ENCODE measurements at regions not wholly inside any gene's neighbourhood (a gene's known extent, or its start where the extent isn't known, plus 50 kb on each side); places are given as distances from the start of the nearest gene placed in this dataset.
A peak's percentile ranks its signal among the peaks of the same experiment; 100 is the strongest.

- DNase-seq = no peak
These were observed 534.7 kb downstream of the ANKRD50 start for GRCh38 chr4:124177647-124178425.

GRCh38 chr4:124178449-124179021 is 534.0 kb downstream of the ANKRD50 start:
- DNase-seq = no peak

DNA sequence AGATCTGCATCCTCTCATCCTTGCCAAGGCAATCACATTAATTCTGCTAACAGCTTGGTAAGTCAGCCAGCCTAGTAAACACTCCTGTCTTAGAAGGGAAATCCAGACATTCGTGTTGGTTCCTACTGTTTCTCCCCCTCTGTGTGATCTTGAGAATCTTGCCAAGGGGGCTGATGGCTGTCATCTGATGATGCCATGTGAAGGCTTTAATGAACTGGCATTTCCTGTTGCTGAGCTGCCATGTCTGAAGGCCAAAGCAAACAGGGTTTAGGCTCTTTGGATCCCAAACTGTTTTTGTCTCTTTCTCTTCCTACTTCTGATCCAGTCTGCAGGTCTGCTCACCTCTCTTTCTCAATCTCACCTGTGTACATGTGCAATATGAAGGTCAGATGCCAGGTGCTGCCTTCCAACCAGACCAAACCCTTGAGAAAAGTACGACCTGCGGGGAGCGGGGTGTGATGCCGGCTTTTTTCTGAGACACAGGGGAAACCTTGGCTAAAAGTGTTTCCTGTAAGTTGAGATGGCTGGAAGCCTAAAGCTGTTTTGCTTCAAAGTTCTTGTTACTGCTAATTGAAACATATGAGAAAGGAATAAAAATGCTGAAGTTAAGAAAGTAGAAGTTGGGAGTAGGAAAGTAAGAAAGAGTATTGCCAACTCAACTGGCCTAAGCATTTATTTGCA is 532.9 kb downstream of the ANKRD50 start:
- no peak for DNase-seq

GRCh38 chr4:124181039-124181438 is 531.5 kb downstream of the ANKRD50 start:
- no peak for DNase-seq

GRCh38 chr4:124183231-124183630 is 529.3 kb downstream of the ANKRD50 start:
- DNase-seq = no peak

DNA sequence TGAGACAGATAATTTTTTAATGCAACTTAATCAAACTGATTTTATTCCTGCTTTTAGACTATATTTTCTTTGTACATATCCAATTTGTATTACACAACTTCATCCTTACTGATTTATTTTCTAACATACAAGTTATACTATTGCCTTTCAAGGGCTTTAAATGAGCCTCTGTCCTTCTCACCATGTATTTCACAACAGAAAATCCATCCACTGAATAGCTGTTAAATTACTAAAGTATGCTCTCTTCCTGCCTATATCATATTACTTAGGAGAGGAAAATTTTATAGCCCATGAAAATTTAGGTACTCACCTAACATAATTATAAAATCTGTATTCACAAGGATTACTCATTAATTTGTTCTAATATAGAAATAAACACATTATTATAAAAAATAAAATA is 528.6 kb downstream of the ANKRD50 start:
- DNase-seq = no peak

GRCh38 chr4:124184792-124185191 is 527.7 kb downstream of the ANKRD50 start:
- DNase-seq = no peak

- no peak for DNase-seq
These were observed 523.9 kb downstream of the ANKRD50 start for GRCh38 chr4:124188595-124188994.

DNA sequence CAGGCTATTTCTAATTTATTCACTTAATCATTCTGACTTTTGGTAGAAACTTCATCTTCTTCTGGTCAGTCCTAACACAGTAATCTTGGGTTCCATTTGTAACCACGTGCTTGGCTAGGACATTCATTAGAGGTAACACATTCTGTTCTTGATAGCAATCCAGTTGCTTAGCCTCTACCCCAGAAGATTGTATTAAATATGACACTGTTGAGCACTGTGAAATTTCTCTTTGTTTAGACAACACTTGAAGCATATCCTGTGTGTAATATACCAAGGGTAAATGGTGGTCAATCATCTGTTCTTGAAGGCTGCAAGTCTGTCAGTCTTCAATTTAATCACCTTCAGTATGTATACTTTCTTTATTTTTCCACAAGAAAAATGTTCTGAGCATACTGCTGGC is 523.0 kb downstream of the ANKRD50 start:
- no peak for DNase-seq

GRCh38 chr4:124191329-124191728 is 521.2 kb downstream of the ANKRD50 start:
- DNase-seq = no peak

DNA sequence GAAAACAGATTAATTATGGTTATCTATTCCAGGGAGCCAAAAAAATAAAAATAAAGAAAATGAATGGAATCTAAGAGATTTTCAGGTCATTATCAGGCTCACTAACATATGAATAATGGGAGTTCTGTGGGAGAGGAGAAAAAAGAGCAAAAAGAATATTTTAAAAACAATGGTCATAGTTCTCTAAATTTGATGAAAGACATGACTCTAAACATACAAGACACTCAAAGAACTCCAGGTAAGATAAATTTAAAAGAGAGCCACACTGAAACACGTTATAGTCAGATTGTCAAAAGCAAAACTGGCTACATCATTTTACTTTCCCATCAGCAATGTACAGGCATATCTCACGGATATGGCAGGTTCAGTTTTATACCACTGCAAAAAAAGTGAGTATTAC is 520.0 kb downstream of the ANKRD50 start:
- no peak for DNase-seq

- DNase-seq = no peak
These were observed 513.3 kb downstream of the ANKRD50 start for GRCh38 chr4:124199185-124199584.

- DNase-seq = no peak
These were observed 512.8 kb downstream of the ANKRD50 start for GRCh38 chr4:124199755-124200154.

- no peak for DNase-seq
These were observed 510.9 kb downstream of the ANKRD50 start for GRCh38 chr4:124201636-124202035.

DNA sequence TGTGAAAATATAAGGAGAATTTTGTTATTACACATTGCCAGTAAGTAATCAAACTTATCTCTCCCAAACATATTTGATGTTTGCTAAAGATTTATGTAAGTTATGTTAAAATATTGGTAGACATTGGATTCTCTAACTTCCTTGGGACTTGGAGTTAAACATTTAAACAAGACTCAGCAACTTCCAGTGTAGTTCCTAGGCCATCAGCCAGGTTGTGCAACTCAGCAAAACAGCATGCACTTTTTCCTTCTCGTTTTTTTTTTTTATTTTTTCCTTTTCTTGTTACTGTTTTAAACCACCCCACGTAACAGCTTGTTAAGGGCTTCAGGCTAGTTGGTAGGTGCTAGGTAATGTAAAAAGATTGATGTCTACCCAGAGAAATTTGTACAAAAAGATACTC is 510.4 kb downstream of the ANKRD50 start:
- DNase-seq = peak; percentile 59

GRCh38 chr4:124203613-124204238 is 508.8 kb downstream of the ANKRD50 start:
- no peak for DNase-seq

GRCh38 chr4:124206779-124207605 is 505.5 kb downstream of the ANKRD50 start:
- no peak for DNase-seq

DNA sequence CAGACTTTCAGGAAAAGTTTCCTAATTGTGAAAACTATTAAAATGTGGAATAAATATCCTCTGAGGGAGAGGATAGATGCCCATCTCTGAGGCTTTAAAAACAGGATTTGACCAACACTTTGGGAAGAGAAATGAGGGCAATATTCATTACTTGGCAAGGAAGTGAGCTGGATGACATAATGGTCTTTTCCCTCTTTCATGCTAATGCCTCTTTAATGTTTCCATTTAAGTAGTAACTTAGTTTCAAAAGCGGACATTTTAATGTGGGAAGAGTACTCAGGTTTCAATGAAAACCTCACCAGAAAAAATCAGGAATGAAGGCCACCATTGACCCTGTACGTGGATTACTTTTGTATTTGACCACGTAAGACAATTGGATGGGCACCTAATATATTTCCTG is 503.3 kb downstream of the ANKRD50 start:
- DNase-seq = peak; percentile 50

DNA sequence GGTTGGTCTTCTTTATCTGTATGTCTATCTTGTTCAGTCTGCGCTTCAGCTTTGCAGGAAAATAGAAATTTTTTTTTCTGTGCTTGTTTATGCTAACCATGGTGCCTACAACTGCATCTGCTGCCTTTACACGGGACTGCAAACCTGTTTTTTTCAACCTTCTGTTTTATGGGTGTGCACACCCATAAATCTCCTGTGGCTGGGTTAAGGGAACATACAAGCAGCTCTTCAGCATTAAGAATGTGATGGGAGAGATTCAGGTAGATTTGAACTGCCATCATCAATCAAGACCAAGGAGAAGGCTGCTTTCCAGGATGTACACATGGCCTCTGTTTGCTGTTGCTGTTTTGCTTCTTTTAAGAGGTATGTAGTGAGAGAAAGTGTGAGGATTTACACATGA is 502.9 kb downstream of the ANKRD50 start:
- no peak for DNase-seq

DNA sequence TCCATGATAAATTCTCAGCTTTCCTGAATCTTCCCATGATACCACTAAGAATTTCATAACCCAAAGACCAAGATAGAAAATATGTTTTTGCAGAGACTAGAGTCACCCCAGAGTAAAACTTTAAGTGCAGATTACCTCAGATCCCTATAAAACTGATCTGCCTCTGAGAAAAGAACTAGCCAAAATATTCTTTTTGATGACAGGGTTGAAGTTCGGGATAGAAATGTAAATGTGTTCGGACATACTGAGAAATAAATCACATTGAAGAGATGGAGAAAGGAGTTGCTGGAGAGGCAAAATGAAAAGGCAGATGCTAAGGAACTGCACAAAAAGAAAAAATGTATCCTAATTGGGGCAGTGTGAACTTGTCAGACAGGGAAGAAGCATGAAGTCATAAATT is 501.8 kb downstream of the ANKRD50 start:
- DNase-seq = no peak

DNA sequence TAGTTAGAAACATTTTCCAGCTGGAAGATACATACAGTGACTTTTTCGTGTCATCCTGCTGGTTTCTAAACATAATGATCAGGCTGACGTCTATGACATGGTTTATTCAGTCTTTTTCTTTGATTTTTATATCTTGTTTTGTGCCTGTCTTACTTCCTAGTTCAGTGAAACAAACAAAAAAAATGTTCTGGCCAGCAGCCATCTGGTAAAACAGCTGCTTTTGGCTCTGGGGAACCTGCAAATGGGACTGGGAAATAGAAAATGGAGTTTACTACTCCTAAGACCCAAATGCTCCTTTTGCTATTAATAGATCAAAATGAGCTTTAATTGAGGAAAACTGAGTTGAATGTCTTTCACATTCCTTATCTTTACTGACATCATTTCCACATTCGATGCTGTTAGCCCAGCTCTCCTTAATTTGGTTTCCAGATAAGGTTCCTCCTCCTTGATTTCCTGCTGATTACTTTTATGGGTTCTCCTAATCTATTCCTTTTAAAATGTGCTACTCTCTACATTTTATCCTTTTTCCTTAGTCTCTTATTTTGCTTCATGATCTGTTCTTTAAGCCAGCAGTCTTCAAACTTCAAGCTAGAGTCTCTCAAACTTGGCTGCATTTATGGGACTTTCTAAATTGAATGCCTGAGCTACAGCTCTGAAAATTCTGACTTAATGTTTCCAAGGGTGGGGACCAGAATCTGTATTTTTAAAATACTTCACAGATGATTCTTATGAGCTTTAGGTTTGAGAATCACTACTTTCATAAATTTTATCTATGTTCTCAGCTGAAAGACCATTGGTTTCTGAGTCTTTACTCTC is 499.5 kb downstream of the ANKRD50 start:
- peak; percentile 86 for DNase-seq
